Naive B cell (primary cell): ENCODE measurements at regions not wholly inside any gene's neighbourhood (a gene's known extent, or its start where the extent isn't known, plus 50 kb on each side); places are given as distances from the start of the nearest gene placed in this dataset.
"Not testable (repeated sequence)": the region's sequence is repeated elsewhere in the genome, so short reads cannot be mapped to it uniquely, and the experiment has no call there.

Source experiments
- ATAC-seq, 2 donors: fragments of 150-1000 bp; cut with Tn5 transposase; 2 replicates each; pipeline ENCODE4 v1.10.0; 2021; ENCODE audit warnings: low read depth in 2 of 2, mild to moderate bottlenecking in 2 of 2, moderate library complexity in 2 of 2
- DNase-seq: peaks from one replicate; pipeline ENCODE4 v3.0.0; 2022
- H3K27ac Mint-ChIP-seq, 6 donors: one replicate each; pipeline ENCODE4 v1.8.0; 2020 to 2022; ENCODE audit warnings: mild to moderate bottlenecking in 6 of 6, mixed read lengths in 6 of 6, moderate library complexity in 5 of 6, inconsistent platforms in 2 of 6
- H3K27me3 Mint-ChIP-seq, 3 donors: one replicate each; pipeline ENCODE4 v1.8.0; 2021 to 2022; ENCODE audit warnings: mixed read lengths in 3 of 3, mild to moderate bottlenecking in 1 of 3
- H3K36me3 Mint-ChIP-seq, 2 donors: one replicate each; pipeline ENCODE4 v1.8.0; 2020 to 2022; ENCODE audit warnings: mixed read lengths in 2 of 2, inconsistent platforms in 1 of 2, mild to moderate bottlenecking in 1 of 2
- H3K4me1 Mint-ChIP-seq, 3 donors: one replicate each; pipeline ENCODE4 v1.8.0; 2020 to 2022; ENCODE audit warnings: mixed read lengths in 3 of 3, inconsistent platforms in 1 of 3, mild to moderate bottlenecking in 1 of 3, moderate library complexity in 1 of 3
- H3K4me3 Mint-ChIP-seq, 8 donors: one replicate each; pipeline ENCODE4 v1.8.0; 2020 to 2022; ENCODE audit warnings: mild to moderate bottlenecking in 8 of 8, mixed read lengths in 8 of 8, moderate library complexity in 8 of 8, inconsistent platforms in 2 of 8
- H3K9me3 Mint-ChIP-seq, 7 donors: one replicate each; pipeline ENCODE4 v1.8.0; 2020 to 2022; ENCODE audit warnings: mixed read lengths in 7 of 7, mild to moderate bottlenecking in 5 of 7, inconsistent platforms in 2 of 7, moderate library complexity in 1 of 7

DNA sequence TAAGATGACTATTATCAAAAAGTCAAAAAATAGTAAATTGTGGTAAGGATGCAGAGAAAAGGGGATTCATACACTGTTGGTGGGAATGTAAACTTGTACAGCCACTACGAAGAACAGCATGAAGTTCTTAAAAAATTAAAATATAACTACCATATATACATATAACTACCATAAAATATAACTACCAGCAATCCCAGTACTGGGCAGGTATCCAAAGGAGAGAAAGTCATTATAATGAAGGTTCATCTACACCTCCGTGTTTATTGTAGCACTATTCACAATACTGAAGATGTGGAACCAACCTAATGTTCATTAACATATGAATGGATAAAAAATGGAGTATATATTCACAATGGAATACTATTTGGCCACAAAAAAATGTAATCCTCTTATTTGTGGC, 360.9 kb upstream of the CT83 start:
- Mint-ChIP-seq H3K4me3 (no peak overlapping the region), H3K36me3 (no peaks in the 10 kb centered on the region), H3K27me3 (no peaks in the 10 kb centered on the region), H3K27ac (no peak overlapping the region), H3K9me3 (peaks cover 0 to 6% (median 0%) of the 10 kb centered on the region in 7 donors), H3K4me1 (no peaks in the 10 kb centered on the region)
- DNase-seq (no peak), ATAC-seq (no peak)

GRCh38 chrX:116806288-116806802, 343.6 kb upstream of the CT83 start:
- no peaks in the 10 kb centered on the region for H3K4me1 Mint-ChIP-seq
- DNase-seq = no peak
- ATAC-seq = no peak
- no peak overlapping the region for H3K4me3 Mint-ChIP-seq
- H3K36me3 Mint-ChIP-seq = no peaks in the 10 kb centered on the region
- H3K9me3 Mint-ChIP-seq = peaks cover 0 to 6% (median 2%) of the 10 kb centered on the region in 7 donors
- no peaks in the 10 kb centered on the region for H3K27me3 Mint-ChIP-seq
- no peak overlapping the region for H3K27ac Mint-ChIP-seq

DNA sequence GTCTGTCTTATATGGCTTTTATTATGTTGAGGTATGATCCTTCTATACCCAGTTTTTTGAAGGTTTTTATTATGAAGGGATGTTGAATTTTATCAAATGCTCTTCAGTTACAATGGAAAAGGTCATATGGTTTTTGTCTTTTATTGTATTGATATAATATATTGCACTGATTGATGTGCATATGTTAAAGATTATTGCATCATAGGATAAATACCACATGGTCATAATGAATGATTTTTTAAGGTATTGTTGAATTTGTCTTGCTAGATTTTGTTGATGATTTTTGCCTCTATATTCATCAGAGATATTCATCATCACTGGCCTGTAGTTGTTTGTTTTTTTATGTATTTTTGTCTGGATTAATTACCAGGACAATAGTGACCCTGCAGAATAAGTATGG, 339.2 kb upstream of the CT83 start:
- H3K9me3 Mint-ChIP-seq = peaks cover 0 to 8% (median 4%) of the 10 kb centered on the region in 7 donors
- no peak for DNase-seq
- no peaks in the 10 kb centered on the region for H3K27me3 Mint-ChIP-seq
- H3K4me1 Mint-ChIP-seq = no peaks in the 10 kb centered on the region
- no peak overlapping the region for H3K4me3 Mint-ChIP-seq
- no peaks in the 10 kb centered on the region for H3K36me3 Mint-ChIP-seq
- no peak overlapping the region for H3K27ac Mint-ChIP-seq
- no peak for ATAC-seq

DNA sequence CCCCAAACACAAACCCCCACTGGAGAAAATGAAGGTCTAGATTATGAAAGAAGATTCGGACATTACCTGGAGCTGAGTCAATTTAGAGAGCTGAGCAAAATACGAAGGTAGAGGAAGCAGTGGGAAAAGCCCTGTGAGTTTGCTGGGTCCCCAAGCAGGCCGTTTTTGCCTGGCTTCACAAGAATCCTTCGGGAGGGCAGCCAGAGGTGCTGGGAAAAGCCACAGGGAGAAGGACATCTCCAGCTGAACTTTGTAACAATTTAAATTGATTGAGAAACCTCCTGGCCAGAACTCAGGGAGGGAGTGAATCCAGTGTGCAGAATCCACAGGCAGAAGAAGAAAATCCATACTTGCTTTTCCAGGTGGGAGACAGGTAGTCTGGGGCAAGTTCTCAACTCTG, 319.1 kb upstream of the CT83 start:
- peaks cover 0 to 29% (median 4%) of the 10 kb centered on the region in 7 donors for H3K9me3 Mint-ChIP-seq
- ATAC-seq (no peak), DNase-seq (no peak)
- no peak overlapping the region for H3K27ac Mint-ChIP-seq
- no peak overlapping the region for H3K4me3 Mint-ChIP-seq
- H3K4me1 Mint-ChIP-seq = no peaks in the 10 kb centered on the region
- H3K36me3 Mint-ChIP-seq = no peaks in the 10 kb centered on the region
- H3K27me3 Mint-ChIP-seq = no peaks in the 10 kb centered on the region

GRCh38 chrX:116757491-116757890, 294.7 kb upstream of the CT83 start:
- H3K27me3 Mint-ChIP-seq = no peaks in the 10 kb centered on the region
- H3K4me1 Mint-ChIP-seq = no peaks in the 10 kb centered on the region
- no peak overlapping the region for H3K27ac Mint-ChIP-seq
- no peak for ATAC-seq
- H3K4me3 Mint-ChIP-seq = no peak overlapping the region
- H3K9me3 Mint-ChIP-seq = peaks cover 0 to 4% (median 0%) of the 10 kb centered on the region in 7 donors
- H3K36me3 Mint-ChIP-seq = no peaks in the 10 kb centered on the region
- no peak for DNase-seq

- H3K27me3 Mint-ChIP-seq = no peaks in the 10 kb centered on the region
- DNase-seq (no peak), ATAC-seq (no peak)
- H3K4me3 Mint-ChIP-seq = no peak overlapping the region
- H3K9me3 Mint-ChIP-seq = peaks cover 0 to 5% (median 3%) of the 10 kb centered on the region in 7 donors
- H3K27ac Mint-ChIP-seq = no peak overlapping the region
- no peaks in the 10 kb centered on the region for H3K4me1 Mint-ChIP-seq
- H3K36me3 Mint-ChIP-seq = no peaks in the 10 kb centered on the region
Observed at GRCh38 chrX:116756958-116757357, 294.2 kb upstream of the CT83 start.

GRCh38 chrX:116749943-116750342, 287.2 kb upstream of the CT83 start:
- H3K36me3 Mint-ChIP-seq = no peaks in the 10 kb centered on the region

DNA sequence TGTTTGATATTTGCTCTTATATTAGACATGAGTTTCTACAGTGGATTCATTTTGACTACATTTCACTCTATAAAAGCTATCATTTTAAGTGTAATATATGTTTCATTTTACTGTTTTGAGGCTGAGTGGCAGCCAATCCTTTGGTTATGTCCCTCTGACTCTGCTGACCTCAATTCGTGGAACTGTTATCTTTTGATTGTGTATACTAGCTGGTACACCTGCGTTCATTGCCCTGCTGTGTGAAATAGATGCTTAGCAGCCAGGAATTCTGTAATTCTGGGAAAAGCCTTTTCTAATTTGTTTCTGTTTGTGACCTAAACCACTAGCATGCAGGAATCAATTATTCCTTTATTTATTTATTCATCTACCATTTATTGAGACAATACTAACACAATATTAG, 269.4 kb upstream of the CT83 start:
- H3K27me3 Mint-ChIP-seq = no peaks in the 10 kb centered on the region
- H3K27ac Mint-ChIP-seq = no peak overlapping the region
- H3K4me1 Mint-ChIP-seq = no peaks in the 10 kb centered on the region
- H3K9me3 Mint-ChIP-seq = peaks cover 0 to 7% (median 0%) of the 10 kb centered on the region in 7 donors
- H3K36me3 Mint-ChIP-seq = no peaks in the 10 kb centered on the region
- no peak overlapping the region for H3K4me3 Mint-ChIP-seq
- ATAC-seq (no peak), DNase-seq (no peak)

More at GRCh38 chrX:116749943-116750342, 287.2 kb upstream of the CT83 start:
- Mint-ChIP-seq H3K4me3 (no peak overlapping the region), H3K9me3 (peaks cover 4 to 11% (median 6%) of the 10 kb centered on the region in 7 donors), H3K27me3 (no peaks in the 10 kb centered on the region), H3K27ac (no peak overlapping the region), H3K4me1 (no peaks in the 10 kb centered on the region)
- no peak for ATAC-seq
- DNase-seq = no peak

- H3K27me3 Mint-ChIP-seq = no peaks in the 10 kb centered on the region
- no peak overlapping the region for H3K4me3 Mint-ChIP-seq
- peaks cover 0 to 10% of the 10 kb centered on the region in 2 donors for H3K36me3 Mint-ChIP-seq
- H3K9me3 Mint-ChIP-seq = peaks cover 0 to 15% (median 5%) of the 10 kb centered on the region in 7 donors
- DNase-seq = no peak
- no peaks in the 10 kb centered on the region for H3K4me1 Mint-ChIP-seq
- no peak for ATAC-seq
- H3K27ac Mint-ChIP-seq = no peak overlapping the region
Observed at GRCh38 chrX:116726806-116727205, 264.0 kb upstream of the CT83 start.

DNA sequence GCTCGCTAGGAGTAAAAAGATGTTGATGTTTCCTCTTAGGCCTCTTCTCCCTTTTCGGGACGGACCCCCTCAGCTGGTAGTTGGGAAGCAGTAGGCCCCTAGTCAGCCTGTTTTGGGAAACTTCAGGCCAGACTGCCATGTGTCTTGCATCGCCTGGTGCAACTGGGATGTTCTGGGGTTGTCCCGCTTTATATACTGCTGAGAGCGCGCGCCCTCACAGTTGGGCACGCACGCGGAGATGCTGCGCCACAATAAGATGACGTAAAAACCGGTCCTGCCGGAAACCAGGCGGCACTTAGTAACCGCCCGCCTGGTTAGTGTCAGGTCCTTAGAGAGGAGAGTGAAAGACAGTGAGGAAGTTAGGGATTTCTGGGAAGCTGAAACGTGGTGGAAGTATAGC, 231.3 kb upstream of the CT83 start:
- Mint-ChIP-seq H3K36me3 (no peaks in the 10 kb centered on the region), H3K4me3 (peak overlapping the region in 1 of 8 donors; percentile 69), H3K27ac (no peak overlapping the region), H3K9me3 (peaks cover 0 to 5% (median 4%) of the 10 kb centered on the region in 7 donors), H3K4me1 (no peaks in the 10 kb centered on the region), H3K27me3 (no peaks in the 10 kb centered on the region)
- ATAC-seq = no peak
- DNase-seq = no peak

DNA sequence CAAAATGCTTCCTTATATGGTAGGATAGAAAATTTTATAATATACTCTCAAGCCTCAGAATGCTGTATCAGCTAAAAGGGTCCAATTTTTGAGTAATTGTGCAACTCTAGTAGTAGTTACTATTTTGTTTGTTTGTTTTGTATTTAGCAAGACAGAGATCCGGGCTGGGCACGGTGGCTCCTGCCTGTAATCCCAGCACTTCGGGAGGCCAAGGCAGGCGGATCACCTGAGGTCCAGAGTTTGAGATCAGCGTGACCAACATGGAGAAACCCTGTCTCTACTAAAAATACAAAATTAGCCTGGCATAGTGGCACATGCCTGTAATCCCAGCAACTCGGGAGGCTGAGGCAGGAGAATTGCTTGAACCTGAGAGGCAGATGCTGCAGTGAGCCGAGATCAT, 216.8 kb upstream of the CT83 start:
- not testable (repeated sequence) for DNase-seq, H3K27ac Mint-ChIP-seq, H3K4me3 Mint-ChIP-seq, H3K27me3 Mint-ChIP-seq, ATAC-seq, H3K4me1 Mint-ChIP-seq, H3K36me3 Mint-ChIP-seq
- peaks cover 0 to 14% (median 2%) of the 10 kb centered on the region in 7 donors for H3K9me3 Mint-ChIP-seq

- no peak overlapping the region for H3K4me3 Mint-ChIP-seq
- ATAC-seq (no peak), DNase-seq (no peak)
- H3K4me1 Mint-ChIP-seq = no peaks in the 10 kb centered on the region
- no peaks in the 10 kb centered on the region for H3K36me3 Mint-ChIP-seq
- H3K27ac Mint-ChIP-seq = no peak overlapping the region
- H3K9me3 Mint-ChIP-seq = peaks cover 0 to 9% (median 0%) of the 10 kb centered on the region in 7 donors
- H3K27me3 Mint-ChIP-seq = no peaks in the 10 kb centered on the region
Observed at GRCh38 chrX:116667346-116668134, 204.8 kb upstream of the CT83 start.

GRCh38 chrX:116657071-116657470, 194.3 kb upstream of the CT83 start:
- Mint-ChIP-seq H3K27ac (no peak overlapping the region), H3K27me3 (no peaks in the 10 kb centered on the region), H3K36me3 (no peaks in the 10 kb centered on the region), H3K4me3 (no peak overlapping the region), H3K9me3 (peaks cover 0 to 17% (median 5%) of the 10 kb centered on the region in 7 donors), H3K4me1 (no peaks in the 10 kb centered on the region)
- DNase-seq (no peak), ATAC-seq (no peak)

- H3K4me3 Mint-ChIP-seq = no peak overlapping the region
- ATAC-seq (no peak), DNase-seq (no peak)
- peaks cover 0 to 16% (median 2%) of the 10 kb centered on the region in 7 donors for H3K9me3 Mint-ChIP-seq
- H3K4me1 Mint-ChIP-seq = no peaks in the 10 kb centered on the region
- no peaks in the 10 kb centered on the region for H3K36me3 Mint-ChIP-seq
- no peak overlapping the region for H3K27ac Mint-ChIP-seq
- H3K27me3 Mint-ChIP-seq = no peaks in the 10 kb centered on the region
Observed at GRCh38 chrX:116628464-116628863, 165.7 kb upstream of the CT83 start.
